ENCODE measurements at regions not wholly inside any gene's neighbourhood (a gene's known extent, or its start where the extent isn't known, plus 50 kb on each side); places are given as distances from the start of the nearest gene placed in this dataset.

DNA sequence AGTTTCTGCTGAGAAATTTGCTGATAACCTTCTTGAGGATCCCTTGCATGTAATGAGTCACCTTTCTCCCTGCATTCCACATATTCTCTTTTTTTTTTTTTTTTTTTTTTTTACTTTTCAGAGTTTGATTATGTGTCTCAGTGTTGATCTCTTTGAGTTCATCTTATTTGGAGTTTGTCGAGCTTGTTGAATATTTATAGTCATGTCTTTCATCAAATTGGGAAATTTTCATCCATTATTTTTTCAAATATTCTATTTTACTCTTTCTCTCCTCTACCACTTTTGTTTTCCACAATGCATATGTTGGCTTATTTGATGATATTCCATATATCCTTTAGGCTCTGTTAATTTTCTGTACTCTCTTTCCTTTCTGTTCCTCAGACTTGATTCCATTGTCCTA lies 136.1 kb downstream of the MAD2L1 start:
- DNase-seq: no peak

- no peak for DNase-seq
Measured at GRCh38 chr4:119921830-119922229, 144.8 kb downstream of the MAD2L1 start.

GRCh38 chr4:119906277-119906676 lies 160.4 kb downstream of the MAD2L1 start:
- no peak for DNase-seq

GRCh38 chr4:119898211-119898610 lies 168.4 kb downstream of the MAD2L1 start:
- no peak for DNase-seq

- DNase-seq: no peak
Measured at GRCh38 chr4:119897260-119897659, 169.4 kb downstream of the MAD2L1 start.

DNA sequence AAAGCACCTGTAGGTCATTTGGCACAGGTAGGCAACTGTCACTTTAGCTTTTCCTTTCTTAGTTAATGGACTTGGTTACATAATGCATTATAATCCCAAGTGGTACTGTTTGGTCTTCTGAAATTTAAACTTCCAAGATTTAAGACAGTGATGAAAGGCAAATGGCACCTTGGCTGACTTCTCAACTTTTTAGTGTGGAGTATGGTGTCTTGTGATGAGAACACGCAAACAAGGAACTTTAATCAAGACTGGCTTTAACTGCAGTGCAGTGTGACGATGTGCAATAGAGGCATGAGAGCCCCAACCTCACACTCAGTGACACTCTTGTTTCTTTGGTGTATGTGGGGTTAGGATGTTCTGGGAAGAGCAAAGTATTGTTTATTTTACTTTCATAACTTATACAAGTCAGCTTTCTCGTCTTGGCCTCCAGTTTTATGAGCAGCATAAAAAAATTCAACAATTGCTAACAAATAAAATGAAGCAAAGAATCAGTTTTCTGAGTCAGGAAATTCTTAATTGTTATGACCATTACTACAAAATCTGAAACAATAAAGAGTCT lies 171.9 kb downstream of the MAD2L1 start:
- no peak for DNase-seq

- no peak for DNase-seq
Measured at GRCh38 chr4:119873794-119874325, 192.8 kb downstream of the MAD2L1 start.

GRCh38 chr4:119873132-119873531 lies 193.5 kb downstream of the MAD2L1 start:
- DNase-seq: no peak

DNA sequence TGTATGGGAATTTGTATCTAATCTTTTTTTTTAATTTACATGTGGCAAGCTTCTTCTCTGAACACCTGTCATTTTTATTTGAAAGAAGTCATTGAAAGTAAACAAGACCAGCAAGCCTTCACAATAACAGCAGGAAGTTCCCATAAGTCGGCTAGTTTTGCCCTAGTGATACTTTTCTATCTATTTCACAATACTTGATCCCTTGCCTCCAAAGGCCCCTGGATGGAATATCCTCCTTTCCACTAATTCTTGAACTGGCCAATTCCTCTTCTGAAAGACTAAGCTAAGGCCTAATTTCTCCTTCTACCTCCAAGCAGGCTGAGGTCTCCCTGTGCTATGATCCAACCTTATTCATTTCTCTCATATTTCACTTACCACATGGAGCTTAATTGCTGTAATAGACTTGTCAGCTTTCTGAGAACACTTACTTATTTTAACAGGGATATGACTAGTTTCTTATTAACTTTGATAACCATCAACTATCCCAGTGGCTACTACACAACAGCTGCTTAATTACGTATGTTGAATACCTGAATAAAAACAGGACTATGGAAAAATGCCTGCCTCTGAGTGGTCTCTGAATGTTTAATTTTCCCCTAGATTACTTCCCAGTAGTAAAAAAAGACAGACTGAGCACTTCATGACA lies 194.2 kb downstream of the MAD2L1 start:
- no peak for DNase-seq

- DNase-seq: no peak
Measured at GRCh38 chr4:119870856-119871255, 195.8 kb downstream of the MAD2L1 start.

- DNase-seq: no peak
Measured at GRCh38 chr4:119865789-119866188, 200.9 kb downstream of the MAD2L1 start.

- no peak for DNase-seq
Measured at GRCh38 chr4:119865389-119865788, 201.3 kb downstream of the MAD2L1 start.

- DNase-seq: no peak
Measured at GRCh38 chr4:119861731-119862130, 204.9 kb downstream of the MAD2L1 start.

DNA sequence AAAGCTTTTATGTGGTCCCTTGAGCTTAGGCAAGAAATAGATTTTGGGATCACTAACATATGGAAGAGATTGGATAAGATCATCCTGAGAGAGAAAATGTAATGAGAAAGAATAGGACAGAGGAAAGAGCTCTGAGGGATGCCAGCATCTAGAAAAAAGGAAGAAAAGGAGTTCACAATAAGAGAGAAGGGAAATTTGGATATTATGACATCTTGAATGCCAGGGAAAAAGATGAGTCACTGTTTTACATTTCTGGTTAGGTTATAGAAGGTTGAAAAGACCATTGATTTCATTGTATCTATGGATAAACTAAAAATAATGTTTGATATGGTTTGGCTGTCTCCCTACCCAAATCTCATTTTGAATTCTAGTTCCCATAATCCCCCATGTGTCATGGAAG lies 208.5 kb downstream of the MAD2L1 start:
- no peak for DNase-seq

DNA sequence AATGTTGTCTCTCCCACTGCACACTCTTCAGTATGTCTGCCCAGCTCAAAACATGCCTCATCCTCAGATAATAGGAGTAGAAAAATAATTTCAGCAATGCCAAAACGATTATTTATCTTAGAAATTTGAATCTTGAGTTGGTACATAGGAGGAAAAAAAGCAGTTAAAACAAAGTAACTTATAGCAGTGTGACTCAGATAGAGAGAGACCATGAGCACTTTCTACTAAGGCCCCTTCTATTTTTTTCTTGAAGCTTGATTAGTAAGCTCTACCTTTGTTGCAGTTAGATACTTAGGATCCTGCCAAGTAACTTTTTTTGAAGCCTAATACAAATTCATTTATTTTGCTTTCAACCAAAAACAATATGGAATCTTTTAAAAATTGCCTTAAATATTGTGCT lies 212.3 kb downstream of the MAD2L1 start:
- no peak for DNase-seq

GRCh38 chr4:119851649-119852048 lies 215.0 kb downstream of the MAD2L1 start:
- no peak for DNase-seq

DNA sequence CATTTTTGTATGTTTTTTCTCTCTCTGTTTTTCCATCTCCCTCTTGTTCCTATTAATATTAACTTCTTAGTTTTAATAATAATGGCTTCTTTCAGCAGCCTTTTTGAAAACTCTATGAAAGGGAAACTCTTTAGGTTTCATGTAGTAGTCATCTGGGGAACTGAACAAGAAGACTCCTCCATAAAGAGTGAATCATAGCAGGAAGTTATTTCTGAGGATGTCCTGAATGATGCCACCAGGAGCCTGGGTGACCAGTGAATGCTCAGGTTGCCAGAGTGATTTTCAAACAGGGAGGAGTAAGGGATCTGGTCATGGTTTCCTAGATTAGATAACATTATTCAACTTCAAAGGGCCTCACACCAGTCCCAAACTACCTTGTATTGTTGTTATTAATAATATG lies 212.8 kb upstream of the PDE5A start:
- no peak for DNase-seq

GRCh38 chr4:119835613-119835910 lies 207.0 kb upstream of the PDE5A start:
- DNase-seq: no peak

DNA sequence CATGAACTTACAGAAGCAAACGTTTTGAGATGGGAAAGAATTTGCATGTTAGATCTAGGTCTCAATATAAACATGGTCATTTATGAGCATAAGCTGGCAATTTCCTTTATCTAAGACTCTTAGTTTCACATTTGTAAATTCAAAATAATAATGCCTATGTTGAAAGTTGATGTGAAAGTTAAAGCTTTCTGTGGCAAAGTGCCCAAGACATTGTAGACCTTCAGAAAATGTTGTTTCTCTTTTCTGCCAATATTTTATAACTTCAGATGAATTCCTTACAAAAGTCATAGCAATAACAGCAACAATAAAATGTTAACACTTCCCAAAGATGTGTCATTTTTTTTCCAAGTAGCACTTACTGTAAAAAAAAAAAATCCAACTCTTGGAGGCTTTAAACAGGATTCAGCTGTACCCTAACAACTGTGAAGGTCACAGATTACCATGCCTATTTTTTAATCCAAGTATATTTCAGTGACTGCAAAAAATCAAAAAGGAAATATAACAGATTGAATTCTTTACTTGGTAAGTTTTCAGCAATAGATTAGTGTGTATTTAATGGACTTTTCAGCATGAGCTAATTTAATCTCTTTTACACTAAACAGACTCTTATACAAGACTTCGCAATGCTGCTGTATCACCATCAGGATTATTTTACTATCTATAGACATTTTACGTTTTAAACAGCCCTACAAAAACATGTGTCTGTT lies 206.5 kb upstream of the PDE5A start:
- no peak for DNase-seq

DNA sequence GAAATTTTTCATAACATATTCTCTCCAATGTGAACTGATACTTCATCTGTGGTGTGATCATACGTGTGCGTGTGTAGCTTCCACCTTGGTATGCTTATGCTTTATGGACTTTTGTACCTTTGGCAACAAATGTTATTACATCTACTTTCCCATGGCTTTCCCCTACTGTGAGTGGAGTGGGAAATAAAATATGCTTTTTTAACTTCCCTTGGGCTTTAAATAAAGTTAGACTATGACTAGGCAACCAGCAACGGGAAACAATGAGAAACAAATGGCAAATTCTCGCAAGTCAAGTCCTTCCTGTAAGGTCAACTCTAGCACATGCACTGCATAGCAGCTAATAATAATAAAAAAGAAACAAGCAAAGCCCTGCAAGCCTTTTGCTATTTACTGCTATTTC lies 205.0 kb upstream of the PDE5A start:
- DNase-seq: no peak

GRCh38 chr4:119832776-119833175 lies 204.2 kb upstream of the PDE5A start:
- no peak for DNase-seq

DNA sequence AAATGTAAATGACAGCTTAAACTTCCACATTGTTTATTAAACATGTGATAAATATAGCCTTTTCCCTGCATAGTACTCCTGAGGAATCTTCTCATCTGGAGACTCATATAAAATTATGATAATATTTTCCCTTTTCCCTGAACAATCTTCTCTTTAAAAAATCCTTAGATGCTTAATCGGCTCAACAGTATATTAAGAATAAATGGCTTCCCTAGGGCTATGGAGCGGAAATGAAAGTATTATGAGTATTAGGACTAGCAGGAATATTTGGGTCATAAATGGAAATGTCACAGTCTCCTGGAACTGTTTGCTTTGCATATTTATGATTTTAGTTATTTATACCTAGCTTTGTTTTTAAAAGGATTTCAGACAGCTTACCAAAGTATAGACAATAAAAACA lies 200.7 kb upstream of the PDE5A start:
- no peak for DNase-seq

GRCh38 chr4:119825696-119826095 lies 197.1 kb upstream of the PDE5A start:
- DNase-seq: no peak

GRCh38 chr4:119823891-119824290 lies 195.3 kb upstream of the PDE5A start:
- no peak for DNase-seq
